ENCODE measurements at regions not wholly inside any gene's neighbourhood (a gene's known extent, or its start where the extent isn't known, plus 50 kb on each side); places are given as distances from the start of the nearest gene placed in this dataset.

GRCh38 chr3:127033171-127033570, 50.3 kb downstream of the PLXNA1 start:
- TF ChIP-seq EZH2 (IDR thresholded peaks at IDR 0.05) (no peak), CTCF (IDR thresholded peaks at IDR 0.05) (no peak), EZH2phosphoT487 (IDR thresholded peaks at IDR 0.05) (no peak)
